ENCODE measurements at regions not wholly inside any gene's neighbourhood (a gene's known extent, or its start where the extent isn't known, plus 50 kb on each side); places are given as distances from the start of the nearest gene placed in this dataset.

DNA sequence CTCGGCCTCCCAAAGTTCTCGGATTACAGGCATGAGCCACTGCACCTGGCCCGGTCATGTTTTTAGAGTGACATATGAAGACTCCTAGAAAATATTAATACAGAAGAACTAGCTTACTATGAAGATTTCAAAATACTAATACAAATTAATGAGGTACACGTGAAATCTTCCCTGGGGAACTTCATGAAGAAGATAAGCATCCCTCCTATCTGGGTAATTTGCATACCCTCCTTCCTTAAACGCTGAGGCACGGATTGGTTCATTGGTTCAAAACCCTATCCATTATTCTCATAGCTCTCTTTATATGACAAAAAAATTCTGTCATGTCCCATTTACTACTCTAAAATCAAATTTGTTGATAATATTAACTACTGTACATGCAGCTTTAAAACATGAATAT lies 224.8 kb upstream of the KLF14 start:
- intact Hi-C loops (cut with DNase I; ENCODE audit: low total_unique reads) = no loop called here
- H3K27me3 ChIP-seq = no peaks in the 10 kb centered on the region
- no peak for DNase-seq
- H3K4me3 ChIP-seq = no peak overlapping the region
- no peak for TF ChIP-seq POLR2A (IDR thresholded peaks at IDR 0.05)
- TF ChIP-seq, protein P1, sequence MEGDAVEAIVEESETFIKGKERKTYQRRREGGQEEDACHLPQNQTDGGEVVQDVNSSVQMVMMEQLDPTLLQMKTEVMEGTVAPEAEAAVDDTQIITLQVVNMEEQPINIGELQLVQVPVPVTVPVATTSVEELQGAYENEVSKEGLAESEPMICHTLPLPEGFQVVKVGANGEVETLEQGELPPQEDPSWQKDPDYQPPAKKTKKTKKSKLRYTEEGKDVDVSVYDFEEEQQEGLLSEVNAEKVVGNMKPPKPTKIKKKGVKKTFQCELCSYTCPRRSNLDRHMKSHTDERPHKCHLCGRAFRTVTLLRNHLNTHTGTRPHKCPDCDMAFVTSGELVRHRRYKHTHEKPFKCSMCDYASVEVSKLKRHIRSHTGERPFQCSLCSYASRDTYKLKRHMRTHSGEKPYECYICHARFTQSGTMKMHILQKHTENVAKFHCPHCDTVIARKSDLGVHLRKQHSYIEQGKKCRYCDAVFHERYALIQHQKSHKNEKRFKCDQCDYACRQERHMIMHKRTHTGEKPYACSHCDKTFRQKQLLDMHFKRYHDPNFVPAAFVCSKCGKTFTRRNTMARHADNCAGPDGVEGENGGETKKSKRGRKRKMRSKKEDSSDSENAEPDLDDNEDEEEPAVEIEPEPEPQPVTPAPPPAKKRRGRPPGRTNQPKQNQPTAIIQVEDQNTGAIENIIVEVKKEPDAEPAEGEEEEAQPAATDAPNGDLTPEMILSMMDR (IDR thresholded peaks at IDR 0.05) = no peak
- H3K27ac ChIP-seq = no peak overlapping the region
- peaks cover 0 to 13% of the 10 kb centered on the region in 2 donors for H3K4me1 ChIP-seq
- no peaks in the 10 kb centered on the region for H3K9me3 ChIP-seq
- no peaks in the 10 kb centered on the region for H3K36me3 ChIP-seq

DNA sequence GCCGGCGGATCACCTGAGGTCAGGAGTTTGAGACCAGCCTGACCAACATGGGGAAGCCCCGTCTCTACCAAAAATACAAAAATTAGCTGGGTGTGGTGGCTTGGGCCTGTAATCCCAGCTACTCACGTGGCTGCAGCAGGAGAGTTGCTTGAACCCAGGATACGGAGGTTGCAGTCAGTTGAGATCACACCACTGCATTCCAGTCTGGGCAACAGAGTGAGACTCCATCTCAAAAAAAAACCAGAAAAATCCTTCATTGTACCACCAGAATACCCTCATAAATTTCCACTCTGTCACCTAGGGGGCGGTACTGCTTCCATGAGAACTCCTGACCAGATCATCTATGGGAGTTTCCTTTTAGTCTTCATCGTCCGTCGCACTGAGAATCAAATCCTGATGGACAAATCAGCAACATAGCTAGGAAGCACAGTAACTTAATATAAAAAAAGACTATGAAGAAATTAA lies 225.8 kb upstream of the KLF14 start:
- no peak for DNase-seq
- TF ChIP-seq, protein P1 (IDR thresholded peaks at IDR 0.05) = no peak
- no peak for TF ChIP-seq POLR2A (IDR thresholded peaks at IDR 0.05)
- Histone ChIP-seq H3K4me3 (no peak overlapping the region), H3K27me3 (no peaks in the 10 kb centered on the region), H3K9me3 (no peaks in the 10 kb centered on the region), H3K4me1 (peaks cover 0 to 13% of the 10 kb centered on the region in 2 donors), H3K27ac (peak overlapping the region in 1 of 2 donors; percentile 44), H3K36me3 (no peaks in the 10 kb centered on the region)
- intact Hi-C loops (cut with DNase I; ENCODE audit: low total_unique reads) = no loop called here

DNA sequence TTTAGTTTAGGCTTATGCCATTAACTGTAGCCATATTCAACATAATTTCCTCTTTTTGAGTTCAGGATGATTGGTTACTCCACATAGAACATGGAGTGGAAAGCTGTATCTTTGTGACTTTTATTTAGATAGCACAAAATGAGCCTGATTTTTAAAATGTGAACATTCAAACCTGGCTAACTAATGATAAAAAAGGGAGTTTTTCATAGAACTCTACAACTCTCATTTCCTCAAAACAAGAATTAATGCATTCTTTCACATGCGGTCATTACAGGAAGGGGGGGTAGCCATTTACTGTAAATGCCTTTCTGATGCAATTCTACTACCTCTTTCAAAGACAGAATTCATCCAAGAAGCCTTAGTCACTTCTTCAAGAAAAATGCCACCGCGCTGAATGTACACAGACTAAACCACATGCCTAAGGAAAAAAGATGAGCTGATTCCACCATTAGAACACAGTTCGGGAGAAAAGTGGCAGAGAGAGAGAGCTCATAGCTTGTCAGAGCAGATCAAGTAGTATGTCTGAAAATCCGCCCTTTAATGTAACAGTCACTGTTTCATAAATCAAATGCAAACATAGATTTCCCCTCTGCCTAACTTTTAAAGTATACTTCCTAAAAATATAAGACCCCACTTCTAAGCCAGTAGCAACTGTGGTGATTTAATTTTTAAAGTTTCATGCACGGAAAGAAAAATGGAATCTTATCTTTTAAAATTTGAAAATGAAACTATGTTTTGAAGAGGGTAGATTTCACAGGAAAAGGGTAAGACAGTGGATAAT lies 226.4 kb upstream of the KLF14 start:
- H3K9me3 ChIP-seq = no peaks in the 10 kb centered on the region
- intact Hi-C loops (cut with DNase I; ENCODE audit: low total_unique reads) = no loop called here
- no peak overlapping the region for H3K4me3 ChIP-seq
- no peaks in the 10 kb centered on the region for H3K27me3 ChIP-seq
- no peaks in the 10 kb centered on the region for H3K36me3 ChIP-seq
- peak overlapping the region; percentile 37 to 44 for H3K27ac ChIP-seq
- TF ChIP-seq, protein P1 (IDR thresholded peaks at IDR 0.05) = no peak
- TF ChIP-seq POLR2A (IDR thresholded peaks at IDR 0.05) = no peak
- no peak for DNase-seq
- H3K4me1 ChIP-seq = peaks cover 0 to 13% of the 10 kb centered on the region in 2 donors

DNA sequence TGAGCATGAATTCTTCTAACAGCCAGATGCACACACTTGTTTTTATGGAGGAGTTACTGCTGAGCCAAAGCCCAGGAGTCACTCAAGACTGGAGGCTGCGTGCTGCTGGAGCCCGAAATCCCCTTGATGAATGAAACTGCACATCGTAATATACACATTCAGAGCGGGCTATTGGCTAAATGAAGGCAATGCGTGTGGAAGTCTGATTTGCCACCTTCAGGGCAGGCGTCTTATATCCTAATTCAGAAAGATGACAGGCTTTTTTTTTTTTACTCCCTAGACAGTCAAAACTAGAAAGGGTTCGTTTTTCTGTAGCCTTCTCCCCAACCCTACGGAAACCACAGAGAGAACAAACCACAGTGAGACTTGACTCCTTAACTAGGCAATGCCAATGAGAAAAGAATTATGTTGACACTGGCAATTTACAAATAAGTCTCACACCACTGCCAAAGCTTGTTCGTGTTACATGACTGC lies 227.2 kb upstream of the KLF14 start:
- Histone ChIP-seq H3K27me3 (no peaks in the 10 kb centered on the region), H3K27ac (peak overlapping the region; percentile 37 to 44), H3K9me3 (no peaks in the 10 kb centered on the region), H3K36me3 (no peaks in the 10 kb centered on the region), H3K4me3 (no peak overlapping the region), H3K4me1 (peaks cover 0 to 13% of the 10 kb centered on the region in 2 donors)
- TF ChIP-seq POLR2A (IDR thresholded peaks at IDR 0.05) = no peak
- TF ChIP-seq, protein P1 (IDR thresholded peaks at IDR 0.05) = no peak
- intact Hi-C loops (cut with DNase I; ENCODE audit: low total_unique reads) = no loop called here
- no peak for DNase-seq

DNA sequence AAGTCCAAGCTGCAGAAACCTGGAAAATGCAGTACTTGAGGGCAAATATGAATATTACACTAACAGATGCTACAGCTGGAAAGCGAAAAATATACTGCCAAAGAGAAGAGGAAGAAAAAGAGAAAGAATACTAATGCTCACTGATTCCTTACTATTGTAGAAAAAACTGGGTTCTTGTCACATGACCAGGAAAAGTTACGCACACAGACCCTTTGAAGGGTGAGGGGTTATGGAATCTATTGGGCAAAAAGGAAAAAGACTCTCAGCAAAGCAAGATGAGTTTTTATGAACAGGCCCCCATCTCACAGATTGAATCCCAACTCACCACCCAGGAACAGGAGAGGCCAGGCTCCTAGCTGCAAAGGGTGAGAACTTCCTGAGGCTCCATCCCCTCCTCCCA lies 228.1 kb upstream of the KLF14 start:
- DNase-seq = no peak
- TF ChIP-seq, protein P1 (IDR thresholded peaks at IDR 0.05) = no peak
- TF ChIP-seq POLR2A (IDR thresholded peaks at IDR 0.05) = no peak
- Histone ChIP-seq H3K27me3 (no peaks in the 10 kb centered on the region), H3K36me3 (no peaks in the 10 kb centered on the region), H3K9me3 (no peaks in the 10 kb centered on the region), H3K4me1 (peaks cover 0 to 5% of the 10 kb centered on the region in 2 donors), H3K4me3 (no peak overlapping the region), H3K27ac (peak overlapping the region in 1 of 2 donors; percentile 0)
- intact Hi-C loops (cut with DNase I; ENCODE audit: low total_unique reads) = no loop called here
